ENCODE measurements at regions not wholly inside any gene's neighbourhood (a gene's known extent, or its start where the extent isn't known, plus 50 kb on each side); places are given as distances from the start of the nearest gene placed in this dataset.
"Not testable (repeated sequence)": the region's sequence is repeated elsewhere in the genome, so short reads cannot be mapped to it uniquely, and the experiment has no call there.

DNA sequence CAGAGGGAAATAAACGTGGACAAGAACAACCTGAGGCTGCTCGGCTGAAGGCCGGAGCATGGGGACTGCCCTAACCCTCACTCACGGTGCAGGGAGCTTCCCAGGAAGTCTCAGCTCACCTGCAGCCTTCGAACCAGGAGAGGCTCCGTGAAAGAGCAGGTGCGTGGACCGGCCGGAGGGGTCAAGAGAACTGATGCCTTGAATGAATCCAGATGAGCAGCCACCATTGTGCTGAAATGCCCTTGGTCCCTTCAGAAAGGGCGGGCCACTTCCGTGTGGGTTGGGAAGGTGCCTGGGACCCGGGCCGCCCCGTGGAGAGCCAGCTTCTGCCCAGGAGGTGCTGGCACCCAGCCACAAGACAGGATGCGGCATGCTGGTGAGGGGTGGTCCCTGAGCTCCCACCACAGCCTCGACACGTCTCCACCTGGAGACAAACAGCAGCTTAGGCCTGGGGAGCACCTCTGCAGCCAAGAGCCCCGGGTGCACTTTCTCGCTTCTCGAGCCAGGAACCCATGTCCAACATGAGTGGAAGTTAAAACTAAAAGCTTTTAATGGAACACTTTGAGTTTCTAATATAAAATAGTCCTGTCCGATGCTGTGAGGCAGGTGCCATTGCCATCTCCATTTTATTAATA lies 83.5 kb downstream of the TTLL2 start:
- no peak for DNase-seq

GRCh38 chr6:167409079-167409478 lies 84.2 kb downstream of the TTLL2 start:
- DNase-seq: no peak

GRCh38 chr6:167409694-167410093 lies 84.8 kb downstream of the TTLL2 start:
- no peak for DNase-seq

GRCh38 chr6:167410462-167410861 lies 85.6 kb downstream of the TTLL2 start:
- no peak for DNase-seq

GRCh38 chr6:167412506-167412905 lies 87.6 kb downstream of the TTLL2 start:
- no peak for DNase-seq

DNA sequence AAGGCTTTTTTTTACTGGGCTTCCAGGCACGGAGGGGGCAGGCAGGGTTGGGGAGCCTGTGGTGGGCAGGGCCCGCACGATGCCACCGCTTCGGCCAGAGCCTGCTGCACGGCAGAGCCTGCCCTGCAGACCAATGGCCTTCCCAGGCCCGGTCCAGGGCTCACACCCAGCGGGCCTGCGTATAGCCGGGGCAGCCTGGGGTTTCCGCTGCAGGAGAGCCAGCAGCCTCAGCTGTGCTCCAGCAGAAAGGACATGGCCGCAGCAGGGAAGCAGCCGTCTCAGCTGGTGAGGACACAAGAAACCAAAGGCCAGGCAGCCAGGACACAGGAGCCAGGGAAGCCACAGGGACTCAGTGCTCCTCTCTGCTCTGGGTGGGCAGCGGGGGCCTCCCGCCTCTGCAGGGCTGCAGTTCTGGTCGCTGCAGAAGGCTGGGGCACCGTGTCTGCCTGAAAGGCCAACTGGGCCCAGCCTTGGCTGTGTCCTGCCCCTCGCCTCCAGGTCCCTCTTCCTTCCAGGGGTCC lies 90.6 kb downstream of the TTLL2 start:
- no peak for DNase-seq

- DNase-seq: no peak
Observed at GRCh38 chr6:167416676-167417430, 92.0 kb downstream of the TTLL2 start.

- no peak for DNase-seq
Observed at GRCh38 chr6:167420177-167420576, 95.3 kb downstream of the TTLL2 start.

GRCh38 chr6:167420858-167421766 lies 96.2 kb downstream of the TTLL2 start:
- DNase-seq: no peak

- DNase-seq: not testable (repeated sequence)
Observed at GRCh38 chr6:167421944-167422343, 97.1 kb downstream of the TTLL2 start.

DNA sequence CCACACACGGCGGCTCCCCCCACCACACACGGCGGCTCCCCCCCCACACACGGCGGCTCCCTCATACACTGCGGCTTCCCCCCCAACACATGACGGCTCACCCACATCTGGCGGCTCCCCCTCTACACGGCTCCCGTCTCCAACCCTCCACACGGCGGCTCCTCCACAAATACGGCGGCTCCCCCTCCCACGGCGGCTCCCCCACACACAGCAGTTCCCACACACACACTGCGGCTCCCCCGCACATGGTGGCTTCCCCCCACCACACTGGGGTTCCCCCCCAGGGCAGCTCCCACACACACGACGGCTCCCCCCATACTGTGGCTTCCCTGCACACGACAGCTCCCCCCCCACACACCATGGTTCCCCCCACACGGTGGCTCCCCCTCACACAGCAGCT lies 98.0 kb downstream of the TTLL2 start:
- DNase-seq: no peak

DNA sequence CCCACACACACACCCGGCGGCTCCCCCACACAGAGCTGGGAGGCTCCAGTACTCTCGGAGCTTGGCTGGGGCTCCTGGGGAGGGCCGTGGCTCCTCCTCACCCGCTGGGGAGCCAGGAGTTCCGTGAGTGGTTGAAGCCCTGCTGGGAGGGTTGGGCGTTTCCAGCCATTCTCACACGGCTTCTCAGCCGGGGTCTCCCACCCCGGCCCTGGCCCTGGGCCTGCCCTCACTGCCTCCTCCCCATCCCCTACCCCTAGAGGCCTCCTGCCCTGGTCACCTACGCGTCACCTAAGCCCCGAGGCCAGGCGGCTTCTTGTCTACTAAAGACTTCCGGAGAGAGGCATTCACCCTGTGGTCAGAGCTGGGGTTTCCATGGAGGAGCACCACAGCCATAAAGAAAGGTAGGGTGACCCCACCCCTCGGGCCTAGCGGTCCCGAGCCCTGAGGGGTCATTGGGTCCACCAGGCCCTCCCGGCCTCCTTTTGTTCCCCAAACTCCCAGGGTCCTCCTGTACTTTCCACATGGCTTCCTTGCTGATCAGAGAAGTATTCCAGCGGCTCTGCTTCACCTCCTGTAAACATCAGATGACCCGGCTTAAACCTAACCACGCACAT lies 99.3 kb downstream of the TTLL2 start:
- no peak for DNase-seq

GRCh38 chr6:167424700-167425099 lies 99.8 kb downstream of the TTLL2 start:
- DNase-seq: no peak

DNA sequence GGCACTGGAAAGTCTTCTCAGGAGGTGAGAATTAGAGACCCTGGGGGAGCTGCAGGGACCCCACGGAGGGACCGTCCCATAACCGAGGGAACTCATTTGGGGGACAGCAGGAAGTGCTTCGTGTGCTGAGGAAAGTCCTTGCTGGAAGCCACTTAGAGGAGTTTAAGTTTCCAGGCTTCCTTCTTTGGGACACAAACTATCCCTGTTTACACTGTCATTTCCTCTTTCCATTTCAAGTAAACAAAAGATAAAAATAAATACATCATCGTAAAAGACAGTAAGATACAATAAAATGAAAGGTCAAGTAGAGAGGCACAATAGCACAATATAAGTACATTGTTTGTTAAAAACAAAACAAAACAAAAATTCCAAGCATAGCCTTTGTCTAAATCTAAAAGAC lies 101.2 kb downstream of the TTLL2 start:
- DNase-seq: no peak

DNA sequence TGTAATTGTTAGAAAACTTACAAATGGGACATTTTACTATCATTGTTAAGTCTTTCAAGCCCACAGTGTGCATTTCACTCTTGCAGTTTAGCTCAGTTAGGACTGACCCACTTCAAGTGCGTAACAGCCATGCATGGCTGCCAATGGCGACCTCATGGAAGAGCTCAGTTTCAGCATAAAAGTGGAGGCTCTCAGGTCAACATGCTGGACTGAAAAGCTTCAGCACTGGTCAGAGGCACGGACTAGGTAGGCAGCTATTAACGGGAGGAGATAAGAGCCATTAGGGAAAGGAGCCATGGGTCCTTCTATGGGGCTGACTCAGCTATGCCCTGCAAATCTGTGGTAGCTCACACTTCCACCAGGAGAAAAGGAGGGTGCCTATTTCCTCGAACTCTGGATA lies 101.8 kb downstream of the TTLL2 start:
- DNase-seq: peak; percentile 25

DNA sequence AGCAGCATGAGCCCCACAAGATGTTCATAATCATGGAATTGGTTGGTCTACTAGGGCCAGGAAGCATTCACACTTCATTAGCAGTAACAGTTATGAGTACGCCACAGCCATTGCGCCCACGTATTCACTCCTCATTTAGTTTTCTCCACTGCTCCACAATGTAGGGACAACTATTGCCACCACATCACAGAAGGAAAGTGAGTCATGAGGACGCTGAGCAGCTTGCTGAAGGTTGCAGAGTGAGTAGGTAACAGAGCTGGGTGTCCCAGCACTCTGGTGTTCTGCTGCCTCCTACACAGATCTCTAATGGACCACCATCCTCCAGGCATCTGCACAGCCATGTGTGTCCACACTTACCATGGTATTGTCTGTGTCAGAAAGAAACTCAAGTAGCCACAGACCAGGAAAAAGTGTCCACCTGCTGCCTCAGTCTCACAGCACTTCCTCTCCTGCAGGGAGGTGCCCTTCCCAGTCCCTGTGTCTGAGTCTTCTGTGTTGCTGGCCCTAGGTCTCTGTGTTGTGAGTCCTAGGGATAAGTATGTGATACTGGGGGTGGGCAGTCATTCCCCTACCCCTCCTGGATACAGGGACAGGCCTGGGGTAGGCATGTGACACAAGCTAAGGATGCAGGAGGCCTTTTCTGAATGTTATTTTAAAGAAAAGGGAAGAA lies 103.9 kb downstream of the TTLL2 start:
- DNase-seq: no peak

DNA sequence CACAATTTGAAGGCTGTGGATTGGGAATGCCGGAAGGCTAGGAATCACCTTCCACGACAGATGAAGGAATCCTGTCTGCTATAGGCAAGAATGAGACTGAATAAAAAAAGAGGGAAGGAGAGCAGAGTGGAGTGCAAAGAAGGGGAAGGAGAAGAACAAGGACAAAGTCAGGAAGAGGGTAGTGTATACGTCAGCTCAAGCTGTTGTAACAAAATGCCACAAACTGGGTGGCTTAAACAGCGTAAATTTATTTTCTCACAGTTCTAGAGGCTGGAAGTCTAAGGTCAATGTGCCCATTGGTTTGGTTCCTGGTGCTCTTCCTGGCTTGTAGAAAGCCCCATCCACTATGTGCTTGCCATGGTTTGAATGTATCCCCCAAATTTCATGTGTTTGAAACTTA lies 104.5 kb downstream of the TTLL2 start:
- no peak for DNase-seq

DNA sequence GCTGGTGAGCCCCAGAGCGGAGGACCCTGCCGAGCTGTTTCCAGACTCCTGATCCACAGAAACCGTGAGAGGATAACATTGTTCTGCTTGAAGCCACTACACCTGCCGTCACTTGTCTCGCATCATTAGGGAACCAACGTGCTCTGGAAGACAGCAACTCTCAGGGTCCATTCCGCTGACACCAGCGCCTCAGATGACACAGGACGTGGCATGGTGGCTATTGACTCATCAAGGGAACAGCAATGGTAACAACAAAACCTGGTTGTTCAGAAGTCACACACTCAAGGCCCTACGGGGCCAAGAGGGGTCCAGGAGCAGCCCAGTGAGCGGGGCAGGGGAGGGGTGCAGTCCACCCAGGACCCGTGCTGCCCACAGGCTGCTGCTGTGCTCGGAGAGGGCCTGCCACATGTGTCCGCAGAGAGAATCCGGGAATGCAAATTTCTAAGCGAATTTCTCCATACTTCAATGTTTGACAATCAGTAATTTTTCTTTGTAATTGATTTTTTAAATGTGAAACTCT lies 110.4 kb downstream of the TTLL2 start:
- DNase-seq: no peak

DNA sequence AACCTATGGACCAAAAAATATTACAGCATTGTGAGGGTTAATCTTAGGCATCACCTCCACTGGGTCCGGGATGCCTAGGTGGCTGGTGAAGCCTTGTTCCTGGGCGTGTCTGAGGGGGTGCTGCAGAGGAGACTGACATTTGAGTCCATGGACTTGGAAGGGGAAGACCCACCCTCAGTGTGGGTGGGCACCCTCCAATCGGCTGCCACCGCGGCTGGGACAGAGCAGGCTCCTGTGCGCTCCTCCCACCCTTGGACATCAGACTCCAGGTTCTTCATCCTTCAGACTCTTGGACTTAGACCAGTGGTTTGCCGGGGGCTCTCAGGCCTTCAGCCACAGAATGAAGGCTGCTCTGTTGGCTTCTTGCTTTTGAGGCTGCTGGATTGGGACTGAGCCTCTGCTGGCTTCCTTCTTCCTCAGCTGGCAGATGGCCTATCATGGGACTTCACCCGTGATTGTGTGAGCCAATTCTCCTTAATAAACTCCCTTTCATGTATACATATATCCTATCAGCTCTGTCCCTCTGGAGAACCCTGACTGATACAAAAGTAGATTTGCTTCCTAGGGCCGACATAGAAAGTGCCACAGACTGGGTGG lies 113.1 kb downstream of the TTLL2 start:
- DNase-seq: no peak

DNA sequence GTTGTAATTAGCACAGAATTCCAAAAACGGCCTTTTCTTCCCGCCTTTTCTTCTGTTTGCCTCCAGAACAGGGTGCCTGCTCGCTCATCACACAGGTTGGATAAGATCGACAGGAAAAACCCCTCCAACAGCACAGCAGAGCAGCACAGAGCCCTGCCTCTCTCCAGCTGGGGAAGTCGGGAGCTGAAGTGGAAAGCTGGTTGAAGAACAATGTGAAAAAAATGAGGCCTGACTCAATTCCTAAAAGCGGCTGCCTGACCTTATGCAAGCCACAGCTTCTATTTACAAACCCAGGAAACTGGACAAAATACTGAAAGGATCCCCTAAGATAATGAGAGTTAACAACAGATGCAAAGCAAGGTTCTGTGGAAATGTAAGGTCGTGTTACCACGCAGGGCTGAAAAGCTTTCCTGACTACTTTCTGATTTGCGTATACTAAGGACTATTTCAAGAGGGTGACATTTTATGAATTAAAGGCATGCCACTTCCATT lies 116.9 kb downstream of the TTLL2 start:
- DNase-seq: no peak

GRCh38 chr6:167442245-167442644 lies 117.4 kb downstream of the TTLL2 start:
- no peak for DNase-seq

Data from muscle of arm (tissue), 1 donor.